ENCODE measurements at regions not wholly inside any gene's neighbourhood (a gene's known extent, or its start where the extent isn't known, plus 50 kb on each side); places are given as distances from the start of the nearest gene placed in this dataset.
"Not testable (repeated sequence)": the region's sequence is repeated elsewhere in the genome, so short reads cannot be mapped to it uniquely, and the experiment has no call there.

- DNase-seq (ENCODE audit: low spot score): no peak
These were observed 284.5 kb upstream of the TRPC5 start for GRCh38 chrX:112367065-112367464.

GRCh38 chrX:112359906-112360305 is 277.3 kb upstream of the TRPC5 start:
- DNase-seq (ENCODE audit: low spot score): no peak

GRCh38 chrX:112355931-112356330 is 273.4 kb upstream of the TRPC5 start:
- DNase-seq (ENCODE audit: low spot score): no peak

- DNase-seq (ENCODE audit: low spot score): peak; percentile 11
These were observed 259.0 kb upstream of the TRPC5 start for GRCh38 chrX:112341598-112341997.

GRCh38 chrX:112313201-112313600 is 230.6 kb upstream of the TRPC5 start:
- DNase-seq (ENCODE audit: low spot score): no peak

GRCh38 chrX:112306027-112306426 is 223.5 kb upstream of the TRPC5 start:
- no peak for DNase-seq (ENCODE audit: low spot score)

GRCh38 chrX:112279940-112280339 is 197.4 kb upstream of the TRPC5 start:
- no peak for DNase-seq (ENCODE audit: low spot score)

- DNase-seq (ENCODE audit: low spot score): no peak
These were observed 188.4 kb upstream of the TRPC5 start for GRCh38 chrX:112270991-112271390.

- DNase-seq (ENCODE audit: low spot score): no peak
These were observed 183.6 kb upstream of the TRPC5 start for GRCh38 chrX:112266136-112266535.

- no peak for DNase-seq (ENCODE audit: low spot score)
These were observed 176.8 kb upstream of the TRPC5 start for GRCh38 chrX:112259375-112259774.

- DNase-seq (ENCODE audit: low spot score): peak; percentile 1
These were observed 172.3 kb upstream of the TRPC5 start for GRCh38 chrX:112254896-112255295.

- DNase-seq (ENCODE audit: low spot score): no peak
These were observed 165.1 kb upstream of the TRPC5 start for GRCh38 chrX:112247714-112248113.

- DNase-seq (ENCODE audit: low spot score): no peak
These were observed 153.0 kb upstream of the TRPC5 start for GRCh38 chrX:112235547-112235946.

GRCh38 chrX:112233164-112233563 is 150.6 kb upstream of the TRPC5 start:
- DNase-seq (ENCODE audit: low spot score): no peak

GRCh38 chrX:112226795-112227194 is 144.2 kb upstream of the TRPC5 start:
- DNase-seq (ENCODE audit: low spot score): not testable (repeated sequence)

- no peak for DNase-seq (ENCODE audit: low spot score)
These were observed 140.8 kb upstream of the TRPC5 start for GRCh38 chrX:112223391-112223790.

GRCh38 chrX:112218388-112218787 is 135.8 kb upstream of the TRPC5 start:
- no peak for DNase-seq (ENCODE audit: low spot score)

GRCh38 chrX:112211459-112211858 is 128.9 kb upstream of the TRPC5 start:
- DNase-seq (ENCODE audit: low spot score): peak; percentile 31

GRCh38 chrX:112197840-112198239 is 115.3 kb upstream of the TRPC5 start:
- no peak for DNase-seq (ENCODE audit: low spot score)

- no peak for DNase-seq (ENCODE audit: low spot score)
These were observed 108.1 kb upstream of the TRPC5 start for GRCh38 chrX:112190646-112191045.

GRCh38 chrX:112181361-112181760 is 98.8 kb upstream of the TRPC5 start:
- DNase-seq (ENCODE audit: low spot score): not testable (repeated sequence)

- no peak for DNase-seq (ENCODE audit: low spot score)
These were observed 81.8 kb upstream of the TRPC5 start for GRCh38 chrX:112164420-112164819.

GRCh38 chrX:112163906-112164305 is 81.3 kb upstream of the TRPC5 start:
- peak; percentile 37 for DNase-seq (ENCODE audit: low spot score)

GRCh38 chrX:112148397-112148796 is 65.8 kb upstream of the TRPC5 start:
- no peak for DNase-seq (ENCODE audit: low spot score)

- DNase-seq (ENCODE audit: low spot score): peak; percentile 22
These were observed 64.6 kb upstream of the TRPC5 start for GRCh38 chrX:112147206-112147605.
